Keratinocyte (primary cell): ENCODE measurements at regions not wholly inside any gene's neighbourhood (a gene's known extent, or its start where the extent isn't known, plus 50 kb on each side); places are given as distances from the start of the nearest gene placed in this dataset.

Source experiments
- DNase-seq: peaks from one replicate; pipeline ENCODE4 v3.0.0-alpha.2; 2011; ENCODE audit warnings: low read depth, missing footprints, low spot score
- FAIRE-seq: peaks from 2 replicates; lab custom pipeline; 2011; peaks lifted over from hg19 to GRCh38; lab: Jason Lieb, UNC
- H2AFZ ChIP-seq: 2 replicates; pipeline ENCODE4 v1.6.0; 2012; ENCODE audit warnings: low read length, control low read depth, inconsistent platforms; ENCODE audit not compliant: control insufficient read depth
- H3K27ac ChIP-seq: 2 replicates; pipeline ENCODE4 v1.5.1; 2011; ENCODE audit warnings: low read length; ENCODE audit not compliant: control insufficient read depth, insufficient read depth
- H3K27me3 ChIP-seq: 3 replicates; pipeline ENCODE4 v1.6.0; 2011; ENCODE audit warnings: low read length; ENCODE audit not compliant: control insufficient read depth, insufficient read depth; ENCODE audit errors: extremely low read depth
- H3K36me3 ChIP-seq, 2 experiments: 2 replicates in 1 of 2; 3 replicates in 1 of 2; pipeline ENCODE4 v1.5.1; 2011; ENCODE audit warnings: low read length in 2 of 2, mild to moderate bottlenecking in 1 of 2; ENCODE audit not compliant: control insufficient read depth in 2 of 2, insufficient read depth in 2 of 2; ENCODE audit errors: extremely low read depth in 1 of 2
- H3K4me1 ChIP-seq: 3 replicates; pipeline ENCODE4 v1.5.1; 2011; ENCODE audit warnings: low read length; ENCODE audit not compliant: control insufficient read depth, insufficient read depth; ENCODE audit errors: extremely low read depth
- H3K4me2 ChIP-seq: 3 replicates; pipeline ENCODE4 v1.6.0; 2011; ENCODE audit warnings: low read depth, low read length; ENCODE audit not compliant: control insufficient read depth, insufficient read depth; ENCODE audit errors: extremely low read depth
- H3K4me3 ChIP-seq, 3 experiments: fragments of 200-600 bp in 1 of 3; sonication (generic) in 1 of 3; 2 replicates in 2 of 3; 3 replicates in 1 of 3; pipeline ENCODE4 v1.5.1; 2011 to 2016; ENCODE audit warnings: low read length in 3 of 3, mild to moderate bottlenecking in 3 of 3, control low read depth in 2 of 3, inconsistent platforms in 1 of 3, low read depth in 1 of 3, mixed read lengths in 1 of 3, mixed run types in 1 of 3, moderate library complexity in 1 of 3; ENCODE audit not compliant: control insufficient read depth in 2 of 3, insufficient read depth in 2 of 3; ENCODE audit errors: extremely low read depth in 1 of 3
- H3K79me2 ChIP-seq: 2 replicates; pipeline ENCODE4 v1.6.0; 2012; ENCODE audit warnings: low read length; ENCODE audit not compliant: control insufficient read depth, insufficient read depth
- H3K9ac ChIP-seq: 3 replicates; pipeline ENCODE4 v1.6.0; 2011; ENCODE audit warnings: low read length; ENCODE audit not compliant: control insufficient read depth, insufficient read depth; ENCODE audit errors: extremely low read depth
- H3K9me1 ChIP-seq: 3 replicates; pipeline ENCODE4 v1.6.0; 2011; ENCODE audit warnings: low read length; ENCODE audit not compliant: control insufficient read depth, insufficient read depth; ENCODE audit errors: extremely low read depth
- H3K9me3 ChIP-seq: 2 replicates; pipeline ENCODE4 v1.5.1; 2012; ENCODE audit warnings: low read depth, low read length; ENCODE audit not compliant: control insufficient read depth
- H4K20me1 ChIP-seq: 3 replicates; pipeline ENCODE4 v1.6.0; 2011; ENCODE audit warnings: low read length; ENCODE audit not compliant: control insufficient read depth, insufficient read depth; ENCODE audit errors: extremely low read depth
- EZH2 ChIP-seq: IDR thresholded peaks from one replicate; pipeline ENCODE4 v1.6.1; 2012; ENCODE audit warnings: inconsistent platforms, mild to moderate bottlenecking, low read length, moderate library complexity
- dilution Hi-C: fragments of 300-500 bp; cut with MboI; formaldehyde crosslinking; loops from one replicate; pipeline ENCODE4 v1.7.0; 2020; ENCODE audit warnings: low sequenced_read_pairs; ENCODE audit not compliant: extremely low pct_ligation_motif_present
- TF ChIP-seq, protein P1 (sequence below), 3 experiments: IDR thresholded peaks in 1 of 3; conservative IDR thresholded peaks in 1 of 3; optimal IDR thresholded peaks in 1 of 3; 2 replicates in 2 of 3; 3 replicates in 1 of 3; pipeline versions ENCODE3 to v1.5.1; 2011; ENCODE audit warnings: low read length in 3 of 3, mild to moderate bottlenecking in 3 of 3, moderate library complexity in 2 of 3, control low read depth in 1 of 3, inconsistent platforms in 1 of 3; ENCODE audit not compliant: insufficient read depth in 2 of 3; ENCODE audit errors: extremely low read depth in 1 of 3

- DNase-seq (no peak), FAIRE-seq (no peak)
- H2AFZ ChIP-seq: no peak overlapping the region
- dilution Hi-C loops: no loop called here
- H3K36me3 ChIP-seq: no peaks in the 10 kb centered on the region
- TF ChIP-seq, protein P1, sequence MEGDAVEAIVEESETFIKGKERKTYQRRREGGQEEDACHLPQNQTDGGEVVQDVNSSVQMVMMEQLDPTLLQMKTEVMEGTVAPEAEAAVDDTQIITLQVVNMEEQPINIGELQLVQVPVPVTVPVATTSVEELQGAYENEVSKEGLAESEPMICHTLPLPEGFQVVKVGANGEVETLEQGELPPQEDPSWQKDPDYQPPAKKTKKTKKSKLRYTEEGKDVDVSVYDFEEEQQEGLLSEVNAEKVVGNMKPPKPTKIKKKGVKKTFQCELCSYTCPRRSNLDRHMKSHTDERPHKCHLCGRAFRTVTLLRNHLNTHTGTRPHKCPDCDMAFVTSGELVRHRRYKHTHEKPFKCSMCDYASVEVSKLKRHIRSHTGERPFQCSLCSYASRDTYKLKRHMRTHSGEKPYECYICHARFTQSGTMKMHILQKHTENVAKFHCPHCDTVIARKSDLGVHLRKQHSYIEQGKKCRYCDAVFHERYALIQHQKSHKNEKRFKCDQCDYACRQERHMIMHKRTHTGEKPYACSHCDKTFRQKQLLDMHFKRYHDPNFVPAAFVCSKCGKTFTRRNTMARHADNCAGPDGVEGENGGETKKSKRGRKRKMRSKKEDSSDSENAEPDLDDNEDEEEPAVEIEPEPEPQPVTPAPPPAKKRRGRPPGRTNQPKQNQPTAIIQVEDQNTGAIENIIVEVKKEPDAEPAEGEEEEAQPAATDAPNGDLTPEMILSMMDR (optimal IDR thresholded peaks at IDR 0.05 in 1 of 3, IDR thresholded peaks at IDR 0.05 in 1 of 3, conservative IDR thresholded peaks at IDR 0.05 in 1 of 3; ENCODE audit: extremely low read depth in 1 of 3, insufficient read depth in 2 of 3, low read length in 3 of 3): no peak
- H3K27ac ChIP-seq: no peak overlapping the region
- no peaks in the 10 kb centered on the region for H3K27me3 ChIP-seq
- no peaks in the 10 kb centered on the region for H3K4me1 ChIP-seq
- no peaks in the 10 kb centered on the region for H3K79me2 ChIP-seq
- no peaks in the 10 kb centered on the region for H3K9me3 ChIP-seq
- H3K4me3 ChIP-seq: no peak overlapping the region
- no peak overlapping the region for H3K4me2 ChIP-seq
- no peaks in the 10 kb centered on the region for H3K9me1 ChIP-seq
- no peaks in the 10 kb centered on the region for H4K20me1 ChIP-seq
- no peak overlapping the region for H3K9ac ChIP-seq
Measured at GRCh38 chr12:127263621-127264020, 1003.3 kb upstream of the TMEM132C start.

- Histone ChIP-seq H4K20me1 (no peaks in the 10 kb centered on the region), H3K4me3 (no peak overlapping the region), H3K4me1 (peaks cover 8% of the 10 kb centered on the region), H3K9me1 (no peaks in the 10 kb centered on the region), H3K27me3 (no peaks in the 10 kb centered on the region), H3K4me2 (no peak overlapping the region), H3K27ac (no peak overlapping the region), H3K9ac (no peak overlapping the region), H3K79me2 (no peaks in the 10 kb centered on the region), H3K36me3 (no peaks in the 10 kb centered on the region), H3K9me3 (no peaks in the 10 kb centered on the region), H2AFZ (no peak overlapping the region)
- dilution Hi-C loops: no loop called here
- no peak for FAIRE-seq
- DNase-seq: no peak
- TF ChIP-seq EZH2: no peak
- TF ChIP-seq, protein P1 (optimal IDR thresholded peaks at IDR 0.05 in 1 of 3, IDR thresholded peaks at IDR 0.05 in 1 of 3, conservative IDR thresholded peaks at IDR 0.05 in 1 of 3; ENCODE audit: extremely low read depth in 1 of 3, insufficient read depth in 2 of 3, low read length in 3 of 3): no peak
Measured at GRCh38 chr12:127267128-127267527, 999.8 kb upstream of the TMEM132C start.
